ENCODE measurements at regions not wholly inside any gene's neighbourhood (a gene's known extent, or its start where the extent isn't known, plus 50 kb on each side); places are given as distances from the start of the nearest gene placed in this dataset.

GRCh38 chr1:234986750-234987414 lies 141.8 kb downstream of the TOMM20 start:
- Mint-ChIP-seq H3K36me3 (peaks cover 16% of the 10 kb centered on the region), H3K27ac (peak overlapping the region; percentile 73 to 77), H3K4me1 (ENCODE audit: low read depth in 2 of 2) (peaks cover 48 to 71% of the 10 kb centered on the region in 2 donors), H3K4me3 (peak overlapping the region; percentile 56), H3K9me3 (peaks cover 4% of the 10 kb centered on the region), H3K27me3 (no peaks in the 10 kb centered on the region)
- ATAC-seq (no peak), DNase-seq (ENCODE audit: low spot score) (no peak)

GRCh38 chr1:234985516-234986294 lies 142.9 kb downstream of the TOMM20 start:
- Mint-ChIP-seq H3K4me1 (ENCODE audit: low read depth in 2 of 2) (peaks cover 52 to 72% of the 10 kb centered on the region in 2 donors), H3K36me3 (peaks cover 12% of the 10 kb centered on the region), H3K9me3 (no peaks in the 10 kb centered on the region), H3K27ac (peak overlapping the region in 1 of 2 donors; percentile 98), H3K27me3 (no peaks in the 10 kb centered on the region), H3K4me3 (no peak overlapping the region)
- DNase-seq (ENCODE audit: low spot score) (no peak), ATAC-seq (no peak)

GRCh38 chr1:234985007-234985370 lies 143.6 kb downstream of the TOMM20 start:
- H3K4me3 Mint-ChIP-seq = no peak overlapping the region

GRCh38 chr1:234983564-234984238 lies 144.9 kb downstream of the TOMM20 start:
- H3K36me3 Mint-ChIP-seq = peaks cover 12% of the 10 kb centered on the region
- peak overlapping the region; percentile 90 to 98 for H3K27ac Mint-ChIP-seq
- H3K27me3 Mint-ChIP-seq = no peaks in the 10 kb centered on the region
- peaks cover 62 to 75% of the 10 kb centered on the region in 2 donors for H3K4me1 Mint-ChIP-seq (ENCODE audit: low read depth in 2 of 2)
- no peak for DNase-seq (ENCODE audit: low spot score)
- H3K9me3 Mint-ChIP-seq = no peaks in the 10 kb centered on the region
- ATAC-seq = no peak
- peak overlapping the region; percentile 72 for H3K4me3 Mint-ChIP-seq

More at GRCh38 chr1:234985007-234985370, 143.6 kb downstream of the TOMM20 start:
- no peaks in the 10 kb centered on the region for H3K27me3 Mint-ChIP-seq
- H3K27ac Mint-ChIP-seq = peak overlapping the region; percentile 90 to 98
- ATAC-seq = no peak
- H3K9me3 Mint-ChIP-seq = no peaks in the 10 kb centered on the region
- H3K36me3 Mint-ChIP-seq = peaks cover 12% of the 10 kb centered on the region
- peaks cover 56 to 73% of the 10 kb centered on the region in 2 donors for H3K4me1 Mint-ChIP-seq (ENCODE audit: low read depth in 2 of 2)
- DNase-seq (ENCODE audit: low spot score) = no peak

- Mint-ChIP-seq H3K27me3 (no peaks in the 10 kb centered on the region), H3K4me1 (ENCODE audit: low read depth in 2 of 2) (peaks cover 68 to 76% of the 10 kb centered on the region in 2 donors), H3K27ac (peak overlapping the region; percentile 93 to 98), H3K4me3 (peak overlapping the region; percentile 81), H3K9me3 (no peaks in the 10 kb centered on the region), H3K36me3 (peaks cover 7% of the 10 kb centered on the region)
- ATAC-seq (no peak), DNase-seq (ENCODE audit: low spot score) (no peak)
Observed at GRCh38 chr1:234981758-234982157, 146.9 kb downstream of the TOMM20 start.

GRCh38 chr1:234980645-234981396 lies 147.8 kb downstream of the TOMM20 start:
- peak; percentile 89 to 90 for ATAC-seq
- peak; percentile 94 for DNase-seq (ENCODE audit: low spot score)
- Mint-ChIP-seq H3K27ac (peak overlapping the region; percentile 93 to 98), H3K9me3 (peaks cover under 1% of the 10 kb centered on the region), H3K4me1 (ENCODE audit: low read depth in 2 of 2) (peaks cover 72 to 80% of the 10 kb centered on the region in 2 donors), H3K27me3 (no peaks in the 10 kb centered on the region), H3K4me3 (peak overlapping the region; percentile 81), H3K36me3 (peaks cover 8% of the 10 kb centered on the region)

- H3K9me3 Mint-ChIP-seq = peaks cover 3% of the 10 kb centered on the region
- peak overlapping the region; percentile 93 to 98 for H3K27ac Mint-ChIP-seq
- ATAC-seq = no peak
Observed at GRCh38 chr1:234980291-234980644, 148.4 kb downstream of the TOMM20 start.

GRCh38 chr1:234979296-234980279 lies 149.0 kb downstream of the TOMM20 start:
- H3K27me3 Mint-ChIP-seq = no peaks in the 10 kb centered on the region
- peaks cover 3% of the 10 kb centered on the region for H3K9me3 Mint-ChIP-seq
- no peak for DNase-seq (ENCODE audit: low spot score)
- ATAC-seq = no peak
- H3K36me3 Mint-ChIP-seq = peaks cover 15% of the 10 kb centered on the region
- H3K4me3 Mint-ChIP-seq = peak overlapping the region; percentile 81
- peaks cover 84 to 91% of the 10 kb centered on the region in 2 donors for H3K4me1 Mint-ChIP-seq (ENCODE audit: low read depth in 2 of 2)
- peak overlapping the region; percentile 93 to 98 for H3K27ac Mint-ChIP-seq

More at GRCh38 chr1:234980291-234980644, 148.4 kb downstream of the TOMM20 start:
- no peak for DNase-seq (ENCODE audit: low spot score)
- Mint-ChIP-seq H3K27me3 (no peaks in the 10 kb centered on the region), H3K4me3 (peak overlapping the region; percentile 81), H3K36me3 (peaks cover 14% of the 10 kb centered on the region), H3K4me1 (ENCODE audit: low read depth in 2 of 2) (peaks cover 77 to 86% of the 10 kb centered on the region in 2 donors)

GRCh38 chr1:234978397-234979295 lies 150.0 kb downstream of the TOMM20 start:
- DNase-seq (ENCODE audit: low spot score) (peak; percentile 80), ATAC-seq (peak; percentile 48 to 62)
- H3K4me3 Mint-ChIP-seq = peak overlapping the region; percentile 81
- peaks cover 3% of the 10 kb centered on the region for H3K9me3 Mint-ChIP-seq
- H3K27me3 Mint-ChIP-seq = no peaks in the 10 kb centered on the region
- H3K27ac Mint-ChIP-seq = peak overlapping the region; percentile 93 to 98
- H3K36me3 Mint-ChIP-seq = peaks cover 10% of the 10 kb centered on the region
- peaks cover 83 to 88% of the 10 kb centered on the region in 2 donors for H3K4me1 Mint-ChIP-seq (ENCODE audit: low read depth in 2 of 2)

- DNase-seq (ENCODE audit: low spot score) (no peak), ATAC-seq (no peak)
- H3K27me3 Mint-ChIP-seq = no peaks in the 10 kb centered on the region
- H3K4me3 Mint-ChIP-seq = peak overlapping the region; percentile 81
- H3K27ac Mint-ChIP-seq = peak overlapping the region; percentile 93 to 98
- peaks cover 84 to 89% of the 10 kb centered on the region in 2 donors for H3K4me1 Mint-ChIP-seq (ENCODE audit: low read depth in 2 of 2)
- H3K9me3 Mint-ChIP-seq = peaks cover 3% of the 10 kb centered on the region
- H3K36me3 Mint-ChIP-seq = peaks cover 10% of the 10 kb centered on the region
Observed at GRCh38 chr1:234977875-234978396, 150.7 kb downstream of the TOMM20 start.

GRCh38 chr1:234976861-234977680 lies 151.6 kb downstream of the TOMM20 start:
- peak overlapping the region; percentile 81 for H3K4me3 Mint-ChIP-seq
- H3K36me3 Mint-ChIP-seq = peaks cover 10% of the 10 kb centered on the region
- no peak for ATAC-seq
- peaks cover 3% of the 10 kb centered on the region for H3K9me3 Mint-ChIP-seq
- peaks cover 89 to 93% of the 10 kb centered on the region in 2 donors for H3K4me1 Mint-ChIP-seq (ENCODE audit: low read depth in 2 of 2)
- no peak for DNase-seq (ENCODE audit: low spot score)
- H3K27me3 Mint-ChIP-seq = no peaks in the 10 kb centered on the region
- H3K27ac Mint-ChIP-seq = peak overlapping the region; percentile 93 to 98

All from natural killer cell treated with Interleukin-12 subunit alpha and Interleukin-12 subunit beta and Interleukin-15 and Interleukin-18, amount 100 ng/mL, for 72 hours (primary cell).